ENCODE measurements at regions not wholly inside any gene's neighbourhood (a gene's known extent, or its start where the extent isn't known, plus 50 kb on each side); places are given as distances from the start of the nearest gene placed in this dataset.

- Histone ChIP-seq H3K4me1 (peaks cover 0 to 28% of the 10 kb centered on the region in 2 donors), H3K27me3 (no peaks in the 10 kb centered on the region), H3K9me3 (no peaks in the 10 kb centered on the region), H3K27ac (no peak overlapping the region), H3K36me3 (no peaks in the 10 kb centered on the region), H3K4me3 (no peak overlapping the region)
- TF ChIP-seq, protein P1, sequence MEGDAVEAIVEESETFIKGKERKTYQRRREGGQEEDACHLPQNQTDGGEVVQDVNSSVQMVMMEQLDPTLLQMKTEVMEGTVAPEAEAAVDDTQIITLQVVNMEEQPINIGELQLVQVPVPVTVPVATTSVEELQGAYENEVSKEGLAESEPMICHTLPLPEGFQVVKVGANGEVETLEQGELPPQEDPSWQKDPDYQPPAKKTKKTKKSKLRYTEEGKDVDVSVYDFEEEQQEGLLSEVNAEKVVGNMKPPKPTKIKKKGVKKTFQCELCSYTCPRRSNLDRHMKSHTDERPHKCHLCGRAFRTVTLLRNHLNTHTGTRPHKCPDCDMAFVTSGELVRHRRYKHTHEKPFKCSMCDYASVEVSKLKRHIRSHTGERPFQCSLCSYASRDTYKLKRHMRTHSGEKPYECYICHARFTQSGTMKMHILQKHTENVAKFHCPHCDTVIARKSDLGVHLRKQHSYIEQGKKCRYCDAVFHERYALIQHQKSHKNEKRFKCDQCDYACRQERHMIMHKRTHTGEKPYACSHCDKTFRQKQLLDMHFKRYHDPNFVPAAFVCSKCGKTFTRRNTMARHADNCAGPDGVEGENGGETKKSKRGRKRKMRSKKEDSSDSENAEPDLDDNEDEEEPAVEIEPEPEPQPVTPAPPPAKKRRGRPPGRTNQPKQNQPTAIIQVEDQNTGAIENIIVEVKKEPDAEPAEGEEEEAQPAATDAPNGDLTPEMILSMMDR (IDR thresholded peaks at IDR 0.05): no peak
- no peak for DNase-seq (ENCODE audit: low spot score)
Observed at GRCh38 chr6:4377603-4378002, 242.2 kb upstream of the ECI2 start.

DNA sequence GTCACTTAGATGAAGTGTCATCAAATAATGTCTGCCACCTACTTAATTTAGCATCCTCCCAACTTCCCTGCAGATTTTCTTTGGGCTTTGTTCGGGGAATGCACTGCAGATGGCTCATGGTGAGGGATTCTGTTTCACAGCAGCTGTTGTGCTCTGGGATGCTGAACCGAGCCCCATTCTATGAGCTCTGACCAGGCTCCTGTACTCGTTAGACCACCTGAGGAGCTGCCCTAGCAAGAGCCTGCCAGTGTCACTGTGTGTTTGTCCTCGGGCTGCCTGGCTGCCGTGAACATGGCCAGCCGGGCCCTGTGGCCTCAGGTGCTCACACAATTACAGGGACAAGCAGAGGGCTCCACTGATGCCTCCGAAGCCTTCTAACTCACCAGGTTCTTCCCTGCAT, 238.8 kb upstream of the ECI2 start:
- H3K27ac ChIP-seq: no peak overlapping the region
- peaks cover 0 to 40% of the 10 kb centered on the region in 2 donors for H3K4me1 ChIP-seq

GRCh38 chr6:4372866-4373265, 237.5 kb upstream of the ECI2 start:
- no peaks in the 10 kb centered on the region for H3K27me3 ChIP-seq
- DNase-seq (ENCODE audit: low spot score): no peak
- TF ChIP-seq, protein P1 (IDR thresholded peaks at IDR 0.05): no peak
- H3K27ac ChIP-seq: peak overlapping the region; percentile 77 to 90
- no peak overlapping the region for H3K4me3 ChIP-seq
- no peaks in the 10 kb centered on the region for H3K36me3 ChIP-seq
- H3K9me3 ChIP-seq: no peaks in the 10 kb centered on the region
- H3K4me1 ChIP-seq: peaks cover 0 to 43% of the 10 kb centered on the region in 2 donors

More for the DNA sequence above, 238.8 kb upstream of the ECI2 start:
- TF ChIP-seq, protein P1 (IDR thresholded peaks at IDR 0.05): no peak
- DNase-seq (ENCODE audit: low spot score): no peak
- no peaks in the 10 kb centered on the region for H3K27me3 ChIP-seq
- no peaks in the 10 kb centered on the region for H3K9me3 ChIP-seq
- no peak overlapping the region for H3K4me3 ChIP-seq
- H3K36me3 ChIP-seq: no peaks in the 10 kb centered on the region

- no peaks in the 10 kb centered on the region for H3K27me3 ChIP-seq
- no peaks in the 10 kb centered on the region for H3K36me3 ChIP-seq
- TF ChIP-seq, protein P1 (IDR thresholded peaks at IDR 0.05): no peak
- H3K9me3 ChIP-seq: no peaks in the 10 kb centered on the region
- peak overlapping the region; percentile 77 to 90 for H3K27ac ChIP-seq
- no peak overlapping the region for H3K4me3 ChIP-seq
- peaks cover 0 to 34% of the 10 kb centered on the region in 2 donors for H3K4me1 ChIP-seq
- DNase-seq (ENCODE audit: low spot score): peak; percentile 72
Observed at GRCh38 chr6:4371207-4371921, 236.0 kb upstream of the ECI2 start.

DNA sequence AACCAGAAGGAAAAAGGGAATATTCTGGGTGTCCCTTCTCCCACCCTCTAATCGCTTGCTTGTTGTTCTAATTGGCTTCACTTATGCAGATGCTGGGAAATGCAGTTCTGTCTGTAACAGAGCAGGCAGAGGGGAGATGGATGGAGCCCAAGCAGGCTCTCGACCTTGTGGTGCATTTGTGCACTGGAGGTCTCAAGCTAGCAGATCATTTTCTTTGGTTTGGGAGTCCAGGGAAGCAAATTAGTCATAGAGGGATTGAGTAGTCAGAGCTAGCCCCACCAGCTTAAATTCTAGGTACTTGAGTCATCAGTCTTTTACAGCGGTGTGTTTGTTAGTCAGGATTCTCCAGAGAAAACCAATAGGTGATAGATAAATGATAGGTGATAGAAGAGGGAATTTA, 234.7 kb upstream of the ECI2 start:
- peaks cover 0 to 43% of the 10 kb centered on the region in 2 donors for H3K4me1 ChIP-seq
- TF ChIP-seq, protein P1 (IDR thresholded peaks at IDR 0.05): no peak
- H3K4me3 ChIP-seq: no peak overlapping the region
- DNase-seq (ENCODE audit: low spot score): no peak
- H3K9me3 ChIP-seq: no peaks in the 10 kb centered on the region
- H3K27ac ChIP-seq: peak overlapping the region; percentile 77 to 90
- no peaks in the 10 kb centered on the region for H3K27me3 ChIP-seq
- no peaks in the 10 kb centered on the region for H3K36me3 ChIP-seq

- peaks cover 0 to 43% of the 10 kb centered on the region in 2 donors for H3K4me1 ChIP-seq
- no peaks in the 10 kb centered on the region for H3K36me3 ChIP-seq
- H3K27ac ChIP-seq: peak overlapping the region; percentile 77 to 90
- no peaks in the 10 kb centered on the region for H3K27me3 ChIP-seq
- no peak for DNase-seq (ENCODE audit: low spot score)
- H3K9me3 ChIP-seq: no peaks in the 10 kb centered on the region
- TF ChIP-seq, protein P1 (IDR thresholded peaks at IDR 0.05): no peak
- H3K4me3 ChIP-seq: no peak overlapping the region
Observed at GRCh38 chr6:4369616-4370015, 234.2 kb upstream of the ECI2 start.

Measured in right atrium auricular region (tissue), 2 donors.